ENCODE measurements at regions not wholly inside any gene's neighbourhood (a gene's known extent, or its start where the extent isn't known, plus 50 kb on each side); places are given as distances from the start of the nearest gene placed in this dataset.
A peak's percentile ranks its signal among the peaks of the same experiment; 100 is the strongest.

- no peak for DNase-seq (ENCODE audit: low spot score)
These were observed 139.5 kb downstream of the ZNF326 start for GRCh38 chr1:90134175-90134955.

GRCh38 chr1:90133133-90133532 is 138.2 kb downstream of the ZNF326 start:
- no peak for DNase-seq (ENCODE audit: low spot score)

- no peak for DNase-seq (ENCODE audit: low spot score)
These were observed 137.4 kb downstream of the ZNF326 start for GRCh38 chr1:90132306-90132705.

GRCh38 chr1:90127288-90127953 is 132.5 kb downstream of the ZNF326 start:
- no peak for DNase-seq (ENCODE audit: low spot score)

GRCh38 chr1:90126834-90127233 is 131.9 kb downstream of the ZNF326 start:
- no peak for DNase-seq (ENCODE audit: low spot score)

- no peak for DNase-seq (ENCODE audit: low spot score)
These were observed 127.9 kb downstream of the ZNF326 start for GRCh38 chr1:90122654-90123340.

- peak; percentile 18 for DNase-seq (ENCODE audit: low spot score)
These were observed 119.7 kb downstream of the ZNF326 start for GRCh38 chr1:90114521-90115141.

- no peak for DNase-seq (ENCODE audit: low spot score)
These were observed 113.1 kb downstream of the ZNF326 start for GRCh38 chr1:90107990-90108389.

GRCh38 chr1:90106311-90106710 is 111.4 kb downstream of the ZNF326 start:
- no peak for DNase-seq (ENCODE audit: low spot score)

GRCh38 chr1:90104941-90105538 is 110.1 kb downstream of the ZNF326 start:
- no peak for DNase-seq (ENCODE audit: low spot score)

GRCh38 chr1:90100566-90100965 is 105.7 kb downstream of the ZNF326 start:
- DNase-seq (ENCODE audit: low spot score) = no peak

GRCh38 chr1:90092441-90092840 is 97.5 kb downstream of the ZNF326 start:
- DNase-seq (ENCODE audit: low spot score) = no peak
